Keratinocyte (primary cell): ENCODE measurements at regions not wholly inside any gene's neighbourhood (a gene's known extent, or its start where the extent isn't known, plus 50 kb on each side); places are given as distances from the start of the nearest gene placed in this dataset.
"Not testable (repeated sequence)": the region's sequence is repeated elsewhere in the genome, so short reads cannot be mapped to it uniquely, and the experiment has no call there.

ENCODE experiments used
- EZH2 ChIP-seq: IDR thresholded peaks from one replicate; pipeline ENCODE4 v1.6.1; 2012; ENCODE audit warnings: inconsistent platforms, mild to moderate bottlenecking, low read length, moderate library complexity
- TF ChIP-seq, protein P1 (sequence below), 3 experiments: IDR thresholded peaks in 1 of 3; conservative IDR thresholded peaks in 1 of 3; optimal IDR thresholded peaks in 1 of 3; 2 replicates in 2 of 3; 3 replicates in 1 of 3; pipeline versions ENCODE3 to v1.5.1; 2011; ENCODE audit warnings: low read length in 3 of 3, mild to moderate bottlenecking in 3 of 3, moderate library complexity in 2 of 3, control low read depth in 1 of 3, inconsistent platforms in 1 of 3; ENCODE audit not compliant: insufficient read depth in 2 of 3; ENCODE audit errors: extremely low read depth in 1 of 3

DNA sequence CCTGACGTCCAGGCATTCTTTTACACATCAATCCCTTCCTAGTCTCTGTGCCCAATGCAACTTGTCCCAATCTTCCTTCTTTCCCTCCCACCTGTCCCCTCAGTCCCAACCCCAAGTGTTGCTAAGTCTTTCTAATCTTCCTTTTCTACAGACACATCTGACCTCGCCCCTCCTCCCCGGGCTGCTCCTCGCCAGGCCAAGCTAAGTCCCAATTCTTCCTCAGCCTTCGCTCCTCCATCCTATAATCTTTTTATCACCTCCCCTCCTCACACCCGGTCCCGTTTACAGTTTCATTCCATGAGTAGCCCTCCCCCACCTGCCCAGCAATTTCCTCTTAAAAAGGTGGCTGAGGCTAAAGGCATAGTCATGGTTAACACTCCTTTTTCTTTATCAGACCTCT is 413.3 kb upstream of the ST8SIA4 start:
- TF ChIP-seq, protein P1, sequence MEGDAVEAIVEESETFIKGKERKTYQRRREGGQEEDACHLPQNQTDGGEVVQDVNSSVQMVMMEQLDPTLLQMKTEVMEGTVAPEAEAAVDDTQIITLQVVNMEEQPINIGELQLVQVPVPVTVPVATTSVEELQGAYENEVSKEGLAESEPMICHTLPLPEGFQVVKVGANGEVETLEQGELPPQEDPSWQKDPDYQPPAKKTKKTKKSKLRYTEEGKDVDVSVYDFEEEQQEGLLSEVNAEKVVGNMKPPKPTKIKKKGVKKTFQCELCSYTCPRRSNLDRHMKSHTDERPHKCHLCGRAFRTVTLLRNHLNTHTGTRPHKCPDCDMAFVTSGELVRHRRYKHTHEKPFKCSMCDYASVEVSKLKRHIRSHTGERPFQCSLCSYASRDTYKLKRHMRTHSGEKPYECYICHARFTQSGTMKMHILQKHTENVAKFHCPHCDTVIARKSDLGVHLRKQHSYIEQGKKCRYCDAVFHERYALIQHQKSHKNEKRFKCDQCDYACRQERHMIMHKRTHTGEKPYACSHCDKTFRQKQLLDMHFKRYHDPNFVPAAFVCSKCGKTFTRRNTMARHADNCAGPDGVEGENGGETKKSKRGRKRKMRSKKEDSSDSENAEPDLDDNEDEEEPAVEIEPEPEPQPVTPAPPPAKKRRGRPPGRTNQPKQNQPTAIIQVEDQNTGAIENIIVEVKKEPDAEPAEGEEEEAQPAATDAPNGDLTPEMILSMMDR (optimal IDR thresholded peaks at IDR 0.05 in 1 of 3, IDR thresholded peaks at IDR 0.05 in 1 of 3, conservative IDR thresholded peaks at IDR 0.05 in 1 of 3; ENCODE audit: extremely low read depth in 1 of 3, insufficient read depth in 2 of 3, low read length in 3 of 3) = not testable (repeated sequence)
- not testable (repeated sequence) for TF ChIP-seq EZH2
